ENCODE measurements at regions not wholly inside any gene's neighbourhood (a gene's known extent, or its start where the extent isn't known, plus 50 kb on each side); places are given as distances from the start of the nearest gene placed in this dataset.

DNA sequence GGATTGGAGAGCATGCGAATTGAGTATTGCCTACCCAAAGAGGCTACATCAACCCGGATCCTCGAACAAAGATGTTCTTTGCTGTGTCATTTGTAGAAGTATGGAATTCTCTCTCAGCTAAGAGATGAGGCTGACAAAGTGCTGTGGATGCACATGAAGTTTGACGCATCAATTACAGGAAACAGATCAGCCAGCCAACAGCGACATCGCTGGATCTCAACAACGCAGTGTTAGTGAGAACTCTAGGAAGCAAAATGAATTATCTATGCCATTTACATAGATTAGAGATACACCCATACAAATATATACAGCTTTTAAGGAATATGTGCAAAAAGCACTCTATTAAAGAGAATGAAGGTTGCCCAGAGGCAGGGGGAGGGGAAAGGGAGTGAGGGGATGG, 160.6 kb upstream of the RGMA start:
- no peak for DNase-seq

DNA sequence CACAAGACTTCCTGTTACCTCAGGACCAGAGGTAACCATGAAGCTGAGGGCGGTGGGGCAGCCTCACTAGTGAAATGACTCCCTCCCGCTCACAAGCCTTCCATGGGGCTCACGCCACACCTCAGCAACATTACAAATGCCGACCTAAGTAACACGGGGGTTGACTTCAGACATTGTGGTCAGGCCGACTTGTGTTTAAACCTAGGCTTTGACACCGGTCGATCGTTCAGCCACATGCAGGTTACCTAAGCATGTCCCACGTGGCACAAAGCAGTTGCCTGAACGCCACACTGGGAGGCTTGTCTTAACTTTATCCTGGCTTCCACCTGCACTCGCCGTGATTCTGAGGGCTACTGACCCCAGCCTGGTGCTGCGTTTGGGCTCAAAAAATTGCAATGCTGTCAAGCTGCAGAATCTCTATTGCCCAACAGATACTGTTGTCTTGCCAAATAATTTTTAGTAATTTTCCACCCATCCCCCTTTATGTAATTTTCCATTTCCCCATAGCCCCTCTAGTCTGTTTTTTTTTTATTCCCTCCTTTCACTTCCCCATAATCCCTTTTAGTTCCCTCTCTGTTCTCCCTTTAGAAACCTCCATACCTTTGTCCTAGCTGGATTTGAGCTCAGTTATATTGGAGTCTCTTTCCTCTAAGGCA, 158.6 kb upstream of the RGMA start:
- no peak for DNase-seq

DNA sequence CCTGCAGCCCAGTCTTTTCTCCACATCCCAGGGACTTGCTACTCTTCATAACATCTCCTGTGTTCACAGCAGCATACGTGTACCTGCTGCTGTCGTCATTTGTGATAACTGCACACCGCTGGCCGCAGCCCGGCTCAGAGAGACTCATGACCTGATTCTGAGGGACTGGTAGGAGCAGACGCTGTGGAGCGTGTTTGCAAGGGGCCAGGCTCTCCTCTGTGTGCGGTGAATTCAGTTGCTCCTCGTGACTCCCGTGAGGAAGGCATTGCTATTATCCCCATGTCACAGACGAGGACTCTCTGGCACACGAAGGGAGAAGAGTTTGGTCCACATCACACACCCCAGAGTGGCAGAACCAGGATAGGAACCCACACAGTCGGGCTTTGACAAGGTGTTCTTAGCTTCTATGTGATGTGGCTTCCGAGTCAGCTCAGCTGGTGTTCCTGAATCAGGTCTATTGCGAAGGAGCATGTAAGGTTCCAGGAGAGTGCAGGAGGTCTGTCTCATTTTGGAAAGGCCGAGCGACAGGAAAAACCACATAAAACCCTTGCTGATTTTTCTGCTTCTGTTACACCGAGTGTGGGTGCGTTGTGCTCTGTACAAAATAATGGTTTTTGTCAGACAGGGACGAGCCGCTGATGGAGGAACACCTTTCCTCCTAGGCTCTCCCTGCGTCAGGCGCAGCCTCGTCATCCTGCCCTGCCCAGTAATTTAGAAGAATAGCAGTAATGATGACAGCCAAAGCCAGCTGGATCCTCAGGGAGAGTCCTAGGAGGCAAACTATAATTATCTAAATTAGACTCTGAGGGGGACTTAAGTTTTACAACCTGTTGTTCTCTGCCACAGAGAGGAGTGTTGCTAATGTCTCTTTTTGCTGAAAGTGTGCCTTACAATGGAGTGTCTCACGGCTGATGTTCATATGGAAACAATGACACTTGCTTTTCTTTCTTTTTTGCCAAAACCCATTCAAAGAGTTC, 157.5 kb upstream of the RGMA start:
- no peak for DNase-seq

DNA sequence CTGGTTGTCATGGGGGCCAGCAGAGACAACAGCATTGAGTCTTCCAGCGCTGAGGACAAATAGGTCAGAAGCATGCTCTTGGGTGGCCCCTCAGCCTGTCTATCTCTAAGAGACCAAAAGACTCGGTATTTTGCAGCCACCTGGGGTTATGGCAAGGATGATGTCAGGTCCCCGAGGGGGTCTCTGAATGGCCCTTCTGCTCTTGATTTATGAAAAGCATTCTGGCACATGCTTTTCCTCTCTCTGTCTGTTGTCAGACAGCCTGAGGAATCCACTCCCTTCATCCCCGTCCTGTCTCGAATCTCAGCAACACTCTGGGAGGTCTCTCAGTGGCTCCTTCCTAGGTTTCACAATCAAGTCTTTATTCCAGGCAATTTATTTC, 156.6 kb upstream of the RGMA start:
- DNase-seq = no peak

DNA sequence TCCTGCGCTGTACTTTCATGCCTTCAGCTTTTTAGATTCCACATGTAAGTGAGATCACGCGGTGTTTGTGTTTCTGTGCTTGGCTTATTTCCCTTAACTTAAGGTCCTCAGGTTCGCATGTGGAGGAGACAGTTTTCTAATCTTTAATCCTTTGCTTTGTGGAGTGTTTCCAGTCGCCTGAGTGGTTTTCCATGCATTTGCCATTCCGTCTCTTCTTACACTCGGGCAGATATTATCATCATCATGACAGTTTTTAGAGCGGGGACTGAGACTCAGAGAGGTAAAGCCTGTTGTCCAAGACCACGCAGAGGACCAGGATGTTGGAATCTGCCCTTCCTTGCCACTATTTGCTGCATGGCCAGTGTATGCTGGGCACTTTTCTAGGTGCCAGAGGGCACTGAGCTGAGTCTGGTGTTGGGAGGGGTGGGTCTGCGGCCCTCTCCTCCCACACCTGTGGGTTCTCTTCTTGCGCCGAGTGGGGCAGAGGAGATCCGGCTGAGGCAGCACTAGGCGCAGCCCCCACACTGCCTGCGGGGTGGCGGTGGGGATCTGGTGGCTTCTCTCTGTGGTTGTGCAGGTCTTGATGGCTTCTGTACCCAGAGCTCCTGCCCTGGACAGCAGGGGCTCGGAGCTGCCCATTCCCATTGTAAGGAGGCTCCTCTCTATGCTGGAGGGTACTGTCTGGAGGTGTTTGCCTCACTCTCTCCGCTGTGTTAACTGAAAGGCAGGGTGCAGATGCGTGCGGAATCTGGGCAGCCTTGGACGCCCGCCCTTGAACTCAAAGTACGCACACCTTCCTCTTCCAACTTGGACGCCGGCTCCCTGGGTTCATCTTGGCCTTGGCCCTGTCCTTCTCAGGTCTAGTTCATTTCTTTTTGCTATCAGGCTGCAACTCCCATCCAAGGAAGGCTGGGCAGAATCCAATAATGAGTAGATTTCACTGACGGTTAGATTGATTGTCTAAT, 156.0 kb upstream of the RGMA start:
- no peak for DNase-seq

DNA sequence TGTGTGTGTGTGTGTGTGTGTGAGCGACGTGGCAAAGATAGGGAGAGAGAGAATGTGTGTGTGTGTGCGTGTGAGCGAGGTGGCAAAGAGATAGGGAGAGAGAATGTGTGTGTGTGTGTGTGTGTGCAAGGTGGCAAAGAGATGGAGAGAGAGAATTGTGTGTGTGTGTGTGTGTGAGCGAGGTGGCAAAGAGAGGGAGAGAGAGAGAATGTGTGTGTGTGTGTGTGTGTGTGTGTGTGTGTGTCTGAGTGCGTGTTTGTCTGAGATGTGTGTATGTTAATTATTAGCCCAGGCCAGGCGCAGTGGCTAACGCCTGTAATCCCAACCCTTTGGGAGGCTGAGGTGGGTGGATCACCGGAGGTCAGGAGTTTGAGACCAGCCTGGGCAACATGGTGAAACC, 154.6 kb upstream of the RGMA start:
- DNase-seq = no peak

DNA sequence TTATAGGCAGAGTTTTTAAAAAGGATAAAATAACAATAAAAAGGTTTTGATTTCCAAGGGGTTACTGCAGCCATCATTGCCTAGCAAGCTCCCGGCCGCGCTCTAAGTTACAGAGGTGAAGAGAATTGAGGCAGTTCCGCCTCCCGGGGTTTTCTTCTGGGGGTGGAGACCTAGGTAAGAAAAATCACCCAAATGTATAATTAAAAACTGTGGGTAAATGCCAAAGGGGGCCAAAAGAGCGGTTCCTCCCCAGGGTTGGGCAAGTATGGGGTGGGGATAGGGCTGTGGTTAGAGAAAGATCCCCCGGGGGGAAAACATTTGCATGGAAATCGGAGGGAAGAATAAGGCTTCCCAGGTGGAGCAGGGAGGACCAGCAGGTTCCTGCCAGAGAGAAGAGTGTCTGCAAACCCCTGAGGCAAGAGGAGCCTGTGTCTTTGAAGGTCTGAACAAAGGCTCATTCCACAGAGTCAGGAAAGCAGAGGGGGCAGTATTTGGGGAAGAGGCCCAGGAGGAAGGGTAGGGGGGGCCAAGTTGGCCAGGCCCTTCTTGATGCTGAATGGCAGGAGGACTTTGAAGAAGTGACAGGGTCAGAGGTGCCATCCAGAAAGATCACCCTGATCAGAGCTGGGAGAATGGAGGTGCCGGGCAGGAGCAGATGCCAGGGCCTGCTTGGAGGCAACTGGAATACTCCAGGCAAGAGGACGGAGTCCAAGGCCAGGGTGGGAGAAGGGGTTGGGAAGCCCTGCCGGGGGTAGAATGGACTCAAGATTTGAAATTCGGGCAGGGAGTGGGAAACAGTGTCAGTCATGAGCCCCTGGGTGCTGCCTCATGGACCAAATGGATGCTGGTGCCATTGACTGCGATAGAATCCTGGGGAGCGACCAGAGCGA, 152.9 kb upstream of the RGMA start:
- no peak for DNase-seq

DNA sequence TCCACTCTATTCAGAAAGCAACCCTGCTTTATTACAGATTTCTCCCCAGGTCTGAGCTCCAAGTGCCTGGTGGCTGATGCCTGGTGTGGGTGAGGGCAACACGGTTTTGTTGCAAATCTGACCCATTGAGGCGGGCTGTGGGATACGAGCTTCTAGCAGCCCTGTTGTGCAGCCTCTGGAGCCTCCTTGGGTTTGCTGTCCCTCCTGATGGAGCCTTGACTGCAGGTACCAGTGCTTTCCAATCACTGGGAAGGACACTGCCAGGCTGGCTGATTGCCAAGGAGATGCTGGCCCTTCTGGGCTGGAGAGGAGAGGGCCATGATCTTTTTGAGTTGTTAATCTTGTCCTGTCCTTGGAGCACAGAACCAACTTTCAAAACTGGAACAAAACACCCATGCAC, 151.0 kb upstream of the RGMA start:
- no peak for DNase-seq

DNA sequence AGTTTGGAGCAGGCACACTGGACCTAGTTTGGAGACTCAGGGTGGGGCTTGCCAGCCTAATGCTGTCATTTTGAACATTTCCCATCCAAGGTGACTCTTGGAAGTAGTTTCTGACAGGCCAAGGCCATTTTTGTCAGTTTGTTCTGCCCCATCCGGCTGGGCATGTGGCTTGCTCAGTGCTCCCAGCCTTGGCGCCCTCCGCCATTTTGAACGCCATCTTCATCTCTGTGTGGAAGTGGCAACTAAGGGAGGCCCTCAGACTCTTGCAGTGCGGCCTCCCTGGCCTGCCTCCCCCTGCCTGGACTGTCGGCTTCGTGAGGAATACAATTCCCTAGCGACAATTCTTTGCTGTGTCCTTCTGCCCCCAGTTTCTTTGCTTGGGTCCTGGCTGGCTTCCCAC, 150.6 kb upstream of the RGMA start:
- DNase-seq = no peak

DNA sequence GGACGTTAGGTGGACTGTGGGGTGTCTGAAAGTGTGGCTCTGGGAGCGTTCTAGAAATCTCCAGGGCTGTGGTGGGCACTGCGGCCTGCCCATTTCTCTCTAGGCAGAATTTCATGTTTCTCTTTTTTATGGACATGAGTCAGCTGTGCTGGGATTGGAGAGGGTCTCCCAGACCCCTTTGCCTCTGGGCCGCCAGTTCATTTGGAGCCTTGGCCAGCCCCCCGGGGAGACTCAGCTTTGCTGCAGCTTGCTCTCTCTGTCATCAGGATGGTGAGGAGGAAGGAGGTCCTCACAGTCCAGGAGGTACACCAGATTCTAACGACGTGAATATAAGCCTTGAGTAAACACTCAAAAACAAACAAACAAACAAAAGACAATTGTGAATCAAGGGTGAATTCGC, 149.6 kb upstream of the RGMA start:
- DNase-seq = no peak

DNA sequence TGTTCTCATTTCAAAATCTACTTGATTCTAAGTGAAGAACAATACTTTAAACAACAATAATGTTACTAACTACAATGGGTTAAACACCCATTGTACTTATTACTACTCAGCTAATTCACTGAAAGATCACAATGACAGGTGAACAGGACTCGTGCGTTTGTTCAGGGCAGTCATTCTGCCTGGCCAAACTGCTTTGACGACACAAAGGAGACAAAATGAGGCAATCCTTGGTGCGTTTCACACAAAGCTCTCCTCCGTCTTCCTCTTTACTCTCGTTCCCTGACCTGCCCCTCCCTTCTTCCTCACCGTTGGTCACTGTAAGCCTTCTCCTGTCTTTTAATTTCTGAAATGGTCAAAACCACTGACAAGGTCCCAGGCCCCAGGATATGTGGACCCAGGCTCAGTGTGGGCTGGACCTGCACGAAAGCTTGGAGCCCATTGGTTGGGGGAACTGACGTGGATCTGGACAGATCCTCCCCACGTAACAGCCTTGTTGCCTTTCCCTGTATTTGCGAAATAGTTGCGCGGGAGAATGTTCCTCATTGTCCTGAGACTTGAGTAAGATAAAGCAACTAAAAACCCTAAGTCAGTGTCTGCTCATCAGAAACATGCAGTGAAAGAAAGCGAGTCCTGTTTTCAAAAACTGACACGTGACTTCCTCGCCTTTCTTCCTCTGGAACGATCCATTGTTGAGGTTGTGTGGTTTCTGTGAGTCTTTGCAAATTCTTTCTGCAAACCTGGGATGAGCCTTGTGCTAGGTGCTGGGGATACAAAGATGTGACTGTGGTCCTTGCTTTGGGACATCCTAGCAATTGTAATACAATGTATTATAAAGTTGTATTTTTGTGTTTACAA, 147.1 kb upstream of the RGMA start:
- DNase-seq = no peak

DNA sequence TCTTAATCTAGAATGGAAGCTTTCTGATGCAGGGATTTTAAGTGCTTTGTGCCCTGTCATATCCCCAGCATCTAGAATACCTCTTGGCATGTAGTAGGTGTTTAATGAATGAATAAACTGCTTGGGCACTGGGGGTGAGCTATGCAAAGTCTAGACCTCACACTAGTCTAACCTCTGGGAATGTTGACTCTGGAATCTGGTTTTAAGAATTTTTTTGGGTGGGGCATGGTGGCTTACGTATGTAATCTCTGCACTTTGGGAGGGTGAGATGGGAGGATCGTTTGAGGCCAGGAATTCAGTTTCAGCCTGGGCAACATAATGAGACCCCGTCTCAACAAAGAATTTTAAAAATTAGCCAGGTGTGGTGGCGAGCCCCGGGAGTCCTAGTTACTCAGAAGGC, 146.3 kb upstream of the RGMA start:
- DNase-seq = no peak

DNA sequence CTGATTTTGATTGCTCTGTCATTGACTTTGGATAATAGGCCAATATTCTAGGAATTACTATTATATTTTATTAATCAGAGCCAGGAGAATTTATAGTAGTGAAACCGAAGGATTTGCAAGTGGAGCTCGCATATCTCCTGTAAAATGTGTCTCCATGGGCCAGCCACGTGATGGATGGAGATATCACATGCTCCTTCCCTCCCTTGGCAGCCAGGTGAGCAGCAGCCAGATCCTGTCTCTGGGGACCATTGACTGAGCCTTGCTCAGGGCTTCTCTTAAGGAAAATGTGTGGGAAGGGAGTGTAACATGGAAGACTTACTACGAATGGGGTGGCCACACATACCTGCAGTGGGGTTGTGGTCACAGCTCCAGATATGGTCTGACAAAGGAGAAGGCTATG, 144.7 kb upstream of the RGMA start:
- no peak for DNase-seq

DNA sequence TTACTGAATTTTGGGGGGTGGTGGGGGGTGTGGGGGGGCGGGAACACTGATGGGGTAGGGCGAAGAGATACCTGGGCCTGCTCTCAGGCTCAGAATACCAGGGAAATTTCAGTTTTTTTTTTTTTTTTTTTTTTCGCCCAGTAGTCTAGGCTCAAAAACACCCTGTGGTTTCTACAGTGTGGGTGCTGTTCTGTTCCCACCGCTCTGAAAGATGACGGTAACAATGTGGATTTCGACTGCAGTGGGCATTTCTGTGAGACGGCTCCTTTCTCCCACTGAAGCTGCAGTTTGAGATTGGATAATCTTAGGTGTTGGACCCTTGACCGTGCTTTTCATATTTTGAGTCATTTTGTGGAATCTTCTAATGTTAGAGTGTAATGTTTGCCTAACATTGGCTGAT, 143.8 kb upstream of the RGMA start:
- DNase-seq = no peak

DNA sequence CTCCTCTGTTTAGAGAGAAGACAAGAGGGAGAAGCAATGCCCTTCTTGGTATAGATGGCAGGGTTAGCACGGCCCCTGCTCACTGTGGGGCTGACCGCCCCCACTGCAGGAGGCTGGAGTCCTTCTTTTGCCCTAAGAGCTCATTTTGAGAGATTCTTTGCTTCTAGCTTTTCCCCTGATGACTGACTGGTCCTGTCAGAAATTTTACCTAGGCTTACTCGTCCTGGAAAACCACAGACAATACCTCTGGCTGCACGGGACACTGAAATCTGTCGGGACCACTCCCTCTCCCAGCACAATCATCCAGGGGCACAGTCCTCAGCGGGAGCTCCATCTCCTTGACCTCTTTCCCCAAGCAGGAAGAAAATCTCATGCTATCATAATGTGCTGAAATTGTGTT, 143.0 kb upstream of the RGMA start:
- DNase-seq = no peak

DNA sequence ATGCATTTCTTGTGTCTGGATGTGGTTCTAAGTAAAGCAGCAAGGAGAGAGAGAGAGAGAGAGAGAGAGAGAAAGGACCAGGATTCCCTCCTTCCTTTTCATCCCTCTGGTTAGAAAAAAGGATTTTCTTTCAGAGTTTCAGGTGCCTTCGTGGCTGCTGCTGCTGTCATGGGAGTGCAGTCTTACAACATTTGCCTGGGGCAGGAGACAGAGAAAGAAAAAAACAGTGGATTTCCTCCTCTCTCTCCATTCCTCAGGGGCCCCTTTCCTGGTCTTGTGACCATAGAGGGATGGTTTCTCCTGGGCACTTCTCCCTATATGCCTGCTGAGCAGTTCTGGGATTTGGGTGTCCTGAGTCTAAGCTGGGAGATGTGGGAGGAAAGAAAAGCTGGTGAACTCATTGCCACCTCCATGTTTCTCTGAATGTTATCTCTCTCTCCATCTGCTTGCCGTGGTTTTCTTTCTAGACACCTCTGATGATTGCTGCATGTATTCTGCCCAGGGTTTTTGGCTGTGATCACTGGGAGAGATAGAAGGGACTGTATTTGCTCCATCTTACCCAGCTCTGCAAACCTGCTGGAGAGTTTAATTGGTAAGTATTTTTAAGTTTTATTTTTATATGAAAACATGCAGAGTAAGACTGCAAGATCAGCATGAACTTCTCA, 142.4 kb upstream of the RGMA start:
- no peak for DNase-seq

DNA sequence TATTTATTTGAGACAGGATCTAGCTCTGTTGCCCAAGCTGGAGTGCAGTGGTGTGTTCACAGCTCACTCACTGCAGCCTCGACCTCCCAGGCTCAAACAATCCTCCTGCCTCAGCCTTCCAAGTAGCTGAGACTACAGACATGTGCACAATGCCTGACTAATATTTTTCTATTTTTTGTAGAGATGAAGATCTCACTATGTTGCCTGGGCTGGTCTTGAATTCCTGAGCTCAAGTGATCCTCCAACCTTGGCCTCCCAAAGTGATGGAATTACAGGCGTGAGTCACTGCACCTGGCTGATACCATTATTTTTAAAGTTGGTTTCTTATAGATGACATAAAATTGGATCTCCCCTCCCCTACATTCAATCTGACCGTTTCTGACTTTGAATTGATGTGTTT, 139.5 kb upstream of the RGMA start:
- DNase-seq = no peak

DNA sequence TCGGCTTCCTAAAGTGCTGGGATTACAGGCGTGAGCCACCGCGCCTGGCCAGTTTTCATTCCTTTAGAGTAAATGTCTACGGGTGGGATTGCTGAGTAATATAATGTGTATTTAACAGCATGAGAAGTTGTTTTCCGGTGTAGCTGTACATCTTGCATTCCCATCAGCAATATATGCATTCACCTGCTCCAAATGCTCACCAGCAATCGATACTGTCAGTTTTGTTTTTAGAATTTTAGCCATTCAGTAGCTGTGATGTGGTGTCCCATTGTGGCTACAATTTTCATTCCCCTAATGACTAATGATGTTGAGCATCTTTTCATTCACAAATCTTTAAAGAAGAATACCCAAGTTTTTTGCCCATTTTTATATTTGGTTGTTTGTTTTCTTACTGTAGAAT, 134.8 kb upstream of the RGMA start:
- DNase-seq = no peak

DNA sequence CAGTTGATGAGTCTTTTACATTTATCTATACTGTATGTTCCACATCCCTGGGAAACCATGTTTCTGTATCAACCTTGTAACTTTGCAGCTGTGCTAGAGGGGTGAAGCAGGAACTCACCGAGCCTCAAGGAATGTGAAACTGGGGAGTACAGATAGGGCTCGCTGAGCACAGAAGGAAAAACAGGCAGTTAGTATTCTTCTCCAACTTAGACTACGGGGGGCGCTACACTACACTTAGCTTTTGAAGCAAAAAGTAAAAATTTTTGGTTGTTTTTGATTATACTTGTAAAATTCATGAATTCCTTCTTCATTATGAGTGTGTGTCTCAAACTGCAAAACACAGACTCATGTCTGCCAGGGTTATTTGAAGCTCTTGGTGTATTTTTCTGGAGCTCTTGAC, 132.7 kb upstream of the RGMA start:
- DNase-seq = no peak

DNA sequence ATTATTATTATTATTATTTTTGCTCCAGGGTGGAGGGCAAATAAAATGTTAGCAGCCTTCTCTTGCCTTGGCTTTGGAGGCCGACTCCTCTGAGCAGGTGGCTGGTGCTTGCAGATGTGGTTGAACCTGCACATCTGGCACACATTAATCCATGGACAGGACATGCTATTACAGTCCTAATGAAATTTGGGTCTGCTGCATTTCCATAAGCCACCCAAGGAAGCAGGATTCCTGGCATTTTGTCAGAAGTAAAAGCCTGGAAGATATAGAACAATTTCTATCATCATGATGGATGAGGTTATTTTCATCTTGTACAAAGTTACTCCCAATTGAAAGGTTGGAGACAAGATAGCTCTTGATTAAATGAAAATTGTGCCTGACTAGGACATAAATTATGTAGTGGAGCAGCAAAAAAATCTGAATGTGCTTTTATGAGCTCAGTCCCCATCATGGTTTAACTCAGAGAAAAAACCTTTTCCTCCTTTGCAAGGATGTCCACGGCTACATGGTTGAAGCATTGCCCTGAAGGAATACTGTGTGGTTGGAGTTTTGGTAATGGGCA, 130.9 kb upstream of the RGMA start:
- no peak for DNase-seq

All from activated T-cell treated with anti-CD3 and anti-CD28 coated beads for 4 hours (primary cell).